Stimulated activated CD4-positive, alpha-beta T cell treated with anti-CD3 and anti-CD28 coated beads, Interleukin-15, amount 100 ng/mL, for 1 hour (primary cell): ENCODE measurements at regions not wholly inside any gene's neighbourhood (a gene's known extent, or its start where the extent isn't known, plus 50 kb on each side); places are given as distances from the start of the nearest gene placed in this dataset.

Experiments
- DNase-seq, 2 donors: peaks; one replicate each; pipeline ENCODE4 v3.0.0-alpha.2; 2020; ENCODE audit warnings: low read depth in 1 of 2, low spot score in 1 of 2

GRCh38 chr16:73286346-73287267 lies 238.7 kb upstream of the ZFHX3 start:
- no peak for DNase-seq

- DNase-seq = no peak
These were observed 237.7 kb upstream of the ZFHX3 start for GRCh38 chr16:73285436-73286201.

- DNase-seq = no peak
These were observed 232.5 kb upstream of the ZFHX3 start for GRCh38 chr16:73280388-73280787.

GRCh38 chr16:73279451-73279850 lies 231.5 kb upstream of the ZFHX3 start:
- no peak for DNase-seq

GRCh38 chr16:73277071-73277470 lies 229.1 kb upstream of the ZFHX3 start:
- DNase-seq = no peak

- no peak for DNase-seq
These were observed 227.5 kb upstream of the ZFHX3 start for GRCh38 chr16:73275448-73275847.

GRCh38 chr16:73275024-73275423 lies 227.1 kb upstream of the ZFHX3 start:
- no peak for DNase-seq

- no peak for DNase-seq
These were observed 226.2 kb upstream of the ZFHX3 start for GRCh38 chr16:73274140-73274539.

- no peak for DNase-seq
These were observed 220.6 kb upstream of the ZFHX3 start for GRCh38 chr16:73268366-73268993.

- DNase-seq = no peak
These were observed 218.0 kb upstream of the ZFHX3 start for GRCh38 chr16:73265935-73266334.

GRCh38 chr16:73265124-73265837 lies 217.4 kb upstream of the ZFHX3 start:
- DNase-seq = no peak

GRCh38 chr16:73262931-73263330 lies 215.0 kb upstream of the ZFHX3 start:
- DNase-seq = no peak

- no peak for DNase-seq
These were observed 207.1 kb upstream of the ZFHX3 start for GRCh38 chr16:73255031-73255430.

- no peak for DNase-seq
These were observed 206.1 kb upstream of the ZFHX3 start for GRCh38 chr16:73253922-73254480.

- DNase-seq = no peak
These were observed 204.5 kb upstream of the ZFHX3 start for GRCh38 chr16:73252446-73252845.

GRCh38 chr16:73251608-73252007 lies 203.7 kb upstream of the ZFHX3 start:
- no peak for DNase-seq

GRCh38 chr16:73248316-73248715 lies 200.4 kb upstream of the ZFHX3 start:
- no peak for DNase-seq

GRCh38 chr16:73240920-73241319 lies 193.0 kb upstream of the ZFHX3 start:
- no peak for DNase-seq

- no peak for DNase-seq
These were observed 189.7 kb upstream of the ZFHX3 start for GRCh38 chr16:73237601-73238000.

- DNase-seq = no peak
These were observed 186.6 kb upstream of the ZFHX3 start for GRCh38 chr16:73234496-73234895.
